Activated CD8-positive, alpha-beta T cell treated with anti-CD3 and anti-CD28 coated beads for 36 hours (primary cell): ENCODE measurements at regions not wholly inside any gene's neighbourhood (a gene's known extent, or its start where the extent isn't known, plus 50 kb on each side); places are given as distances from the start of the nearest gene placed in this dataset.

ENCODE experiments used
- ATAC-seq: fragments of 200-7000 bp; cut with Tn5 transposase; one replicate; pipeline ENCODE4 v1.10.0; 2021; ENCODE audit warnings: mild to moderate bottlenecking, moderate library complexity
- CTCF ChIA-PET: fragments of 350-600 bp; sonication (Branson Sonifier 250); formaldehyde crosslinking; loops from one replicate; lab custom pipeline; 2021; ENCODE audit warnings: antibody characterized with exemption; lab: Charles Lee
- POLR2A ChIA-PET: fragments of 350-600 bp; sonication (Branson Sonifier 250); formaldehyde crosslinking; loops from one replicate; lab custom pipeline; 2021; ENCODE audit warnings: antibody characterized with exemption; lab: Charles Lee
- DNase-seq: peaks from one replicate; pipeline ENCODE4 v3.0.0-alpha.2; 2020
- H3K27ac Mint-ChIP-seq: one replicate; pipeline ENCODE4 v1.8.0; 2021; ENCODE audit warnings: mild to moderate bottlenecking, mixed read lengths
- H3K27me3 Mint-ChIP-seq: one replicate; pipeline ENCODE4 v1.8.0; 2021; ENCODE audit warnings: mixed read lengths
- H3K36me3 Mint-ChIP-seq: one replicate; pipeline ENCODE4 v1.8.0; 2021; ENCODE audit warnings: low read depth, mixed read lengths
- H3K4me1 Mint-ChIP-seq: one replicate; pipeline ENCODE4 v1.8.0; 2021; ENCODE audit warnings: low read depth, mixed read lengths
- H3K4me3 Mint-ChIP-seq: one replicate; pipeline ENCODE4 v1.8.0; 2021; ENCODE audit warnings: mild to moderate bottlenecking, moderate library complexity, mixed read lengths
- H3K9me3 Mint-ChIP-seq: one replicate; pipeline ENCODE4 v1.8.0; 2021; ENCODE audit warnings: mixed read lengths
- CTCF ChIP-seq: fragments of 200-600 bp; IDR thresholded peaks from one replicate; pipeline ENCODE4 v1.8.0; 2022; ENCODE audit warnings: antibody characterized with exemption, mild to moderate bottlenecking
- intact Hi-C: fragments of 100-400 bp; cut with micrococcal nuclease; formaldehyde crosslinking; loops from one replicate; pipeline ENCODE4 v1.10.0; 2022

- no peak for TF ChIP-seq CTCF
- H3K27me3 Mint-ChIP-seq, result peaks cover 19% of the 10 kb centered on the region
- DNase-seq, result no peak
- H3K4me3 Mint-ChIP-seq, result no peak overlapping the region
- CTCF ChIA-PET, result no interaction called here
- H3K9me3 Mint-ChIP-seq, result peaks cover 10% of the 10 kb centered on the region
- intact Hi-C loops, result no loop called here
- no peaks in the 10 kb centered on the region for H3K36me3 Mint-ChIP-seq
- no peak overlapping the region for H3K27ac Mint-ChIP-seq
- H3K4me1 Mint-ChIP-seq, result no peaks in the 10 kb centered on the region
- no peak for ATAC-seq
- POLR2A ChIA-PET, result no interaction called here
Observed at GRCh38 chr15:39118510-39118909, 462.4 kb upstream of the THBS1 start.

GRCh38 chr15:39124155-39124552 lies 456.7 kb upstream of the THBS1 start:
- H3K27ac Mint-ChIP-seq, result no peak overlapping the region
- ATAC-seq, result no peak
- DNase-seq, result no peak
- ChIA-PET CTCF (interaction anchor here (1.0 to 2.0 kb wide), 2 partner anchors 459 to 632 kb away, joined by 3 to 4 read pairs; no protein-coding TSS in a partner anchor), POLR2A (interaction anchor here (0.6 kb wide), 1 partner anchor 28 kb away, joined by 3 read pairs; no protein-coding TSS in a partner anchor)
- peaks cover 16% of the 10 kb centered on the region for H3K4me1 Mint-ChIP-seq
- H3K4me3 Mint-ChIP-seq, result no peak overlapping the region
- intact Hi-C loops, result loop anchor here (10.0 kb wide), 1 partner anchor 461 kb away; the partner anchor contains the start of gene THBS1
- TF ChIP-seq CTCF, result no peak
- no peaks in the 10 kb centered on the region for H3K9me3 Mint-ChIP-seq
- H3K27me3 Mint-ChIP-seq, result peaks cover 23% of the 10 kb centered on the region
- no peaks in the 10 kb centered on the region for H3K36me3 Mint-ChIP-seq

GRCh38 chr15:39124553-39125171 lies 456.2 kb upstream of the THBS1 start:
- Mint-ChIP-seq H3K9me3 (no peaks in the 10 kb centered on the region), H3K4me3 (no peak overlapping the region), H3K36me3 (no peaks in the 10 kb centered on the region), H3K4me1 (peaks cover 16% of the 10 kb centered on the region), H3K27ac (no peak overlapping the region), H3K27me3 (peaks cover 23% of the 10 kb centered on the region)
- intact Hi-C loops, result loop anchor here (10.0 kb wide), 1 partner anchor 460 kb away; the partner anchor contains the start of gene THBS1
- ATAC-seq, result no peak
- CTCF ChIA-PET, result interaction anchor here (0.8 to 1.5 kb wide), 7 partner anchors 16 to 632 kb away, joined by 3 to 5 read pairs (median 3); partner anchors contain the start of gene THBS1
- no peak for DNase-seq
- POLR2A ChIA-PET, result interaction anchor here (0.7 to 1.0 kb wide), 2 partner anchors 18 to 507 kb away, joined by 3 read pairs; no protein-coding TSS in a partner anchor
- TF ChIP-seq CTCF, result no peak

DNA sequence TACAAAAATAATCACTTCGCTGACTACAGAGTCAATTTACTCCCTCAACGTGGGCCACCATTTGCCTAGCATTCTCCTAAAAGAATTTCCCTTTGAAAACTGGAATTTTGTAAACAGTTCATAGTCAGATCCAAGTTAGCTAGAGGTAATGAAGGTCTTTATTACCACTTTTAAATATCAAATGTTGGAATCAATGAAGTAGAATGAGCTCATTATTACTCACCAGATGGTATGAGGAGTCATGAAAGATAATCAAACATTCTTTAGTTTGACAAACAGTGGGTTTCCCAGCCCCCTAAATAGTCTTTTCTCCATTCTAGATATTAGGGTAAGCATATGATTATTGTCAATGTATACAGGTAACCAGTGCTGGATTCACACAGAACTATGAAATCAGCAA lies 455.7 kb upstream of the THBS1 start:
- peaks cover 16% of the 10 kb centered on the region for H3K4me1 Mint-ChIP-seq
- H3K27me3 Mint-ChIP-seq, result peaks cover 26% of the 10 kb centered on the region
- H3K27ac Mint-ChIP-seq, result no peak overlapping the region
- CTCF ChIA-PET, result interaction anchor here (0.8 to 1.5 kb wide), 8 partner anchors 16 to 631 kb away, joined by 3 to 5 read pairs (median 3); partner anchors contain the start of gene THBS1
- TF ChIP-seq CTCF, result no peak
- H3K4me3 Mint-ChIP-seq, result no peak overlapping the region
- POLR2A ChIA-PET, result interaction anchor here (0.7 to 1.0 kb wide), 2 partner anchors 18 to 506 kb away, joined by 3 read pairs; no protein-coding TSS in a partner anchor
- DNase-seq (no peak), ATAC-seq (no peak)
- no peaks in the 10 kb centered on the region for H3K36me3 Mint-ChIP-seq
- H3K9me3 Mint-ChIP-seq, result no peaks in the 10 kb centered on the region
- intact Hi-C loops, result loop anchor here (10.0 kb wide), 1 partner anchor 460 kb away; the partner anchor contains the start of gene THBS1

GRCh38 chr15:39125904-39126303 lies 455.0 kb upstream of the THBS1 start:
- Mint-ChIP-seq H3K27me3 (peaks cover 28% of the 10 kb centered on the region), H3K4me3 (no peak overlapping the region), H3K4me1 (peaks cover 16% of the 10 kb centered on the region), H3K27ac (no peak overlapping the region), H3K36me3 (no peaks in the 10 kb centered on the region), H3K9me3 (no peaks in the 10 kb centered on the region)
- CTCF ChIA-PET, result interaction anchor here (1.1 to 1.5 kb wide), 5 partner anchors 15 to 631 kb away, joined by 3 to 5 read pairs (median 3); no protein-coding TSS in a partner anchor
- POLR2A ChIA-PET, result no interaction called here
- peak; percentile 76 for TF ChIP-seq CTCF
- no peak for ATAC-seq
- intact Hi-C loops, result loop anchor here (10.0 kb wide), 1 partner anchor 459 kb away; the partner anchor contains the start of gene THBS1
- DNase-seq, result peak; percentile 40
